Pancreas (tissue), 10 donors: ENCODE measurements at regions not wholly inside any gene's neighbourhood (a gene's known extent, or its start where the extent isn't known, plus 50 kb on each side); places are given as distances from the start of the nearest gene placed in this dataset.
"Not testable (repeated sequence)": the region's sequence is repeated elsewhere in the genome, so short reads cannot be mapped to it uniquely, and the experiment has no call there.

Source experiments
- ATAC-seq, 4 donors: fragments of 200-7000 bp; cut with Tn5 transposase; one replicate each; pipeline versions ENCODE4 v1.8.0 to v1.9.1; 2020; ENCODE audit warnings: mild to moderate bottlenecking in 4 of 4, moderate library complexity in 4 of 4
- DNase-seq, 6 donors: peaks; one replicate each; pipeline ENCODE4 v3.0.0-alpha.2; 2020
- FAIRE-seq: peaks from 2 replicates; lab custom pipeline; 2012; peaks lifted over from hg19 to GRCh38; lab: Jason Lieb, UNC
- H3K27ac ChIP-seq, 4 donors: fragments of 200-600 bp; sonication (generic); 1 replicate in 3 of 4; 2 replicates in 1 of 4; pipeline versions ENCODE4 v1.5.0 to v1.8.0; 2020
- H3K27me3 ChIP-seq, 4 donors: fragments of 200-600 bp; one replicate each; pipeline ENCODE4 v1.8.0; 2021
- H3K36me3 ChIP-seq, 3 donors: fragments of 200-600 bp; sonication (generic) in 1 of 3; one replicate each; pipeline versions ENCODE4 v1.5.0 to v1.8.0; 2020 to 2021
- H3K4me1 ChIP-seq, 3 donors: fragments of 200-600 bp; one replicate each; pipeline ENCODE4 v1.8.0; 2021
- H3K4me3 ChIP-seq, 4 donors: fragments of 200-600 bp; sonication (generic) in 2 of 4; one replicate each; pipeline versions ENCODE4 v1.5.0 to v1.8.0; 2020 to 2021
- H3K9me3 ChIP-seq, 4 donors: fragments of 200-600 bp; one replicate each; pipeline ENCODE4 v1.8.0; 2021
- WGBS, 2 donors: extraction: QIAGEN DNeasy Blood & Tissue Kit; methylation state at CpG; one replicate each; pipeline ENCODE4 v1.1.7; 2013; 5-methylcytosine and 5-hydroxymethylcytosine counted together
- intact Hi-C, 3 donors: fragments of 100-400 bp; cut with DNase I; formaldehyde crosslinking; loops; one replicate each; pipeline versions ENCODE4 v1.11.1 to v1.14.2; 2022
- TF ChIP-seq, protein P1 (sequence below), 4 donors: fragments of 200-600 bp; sonication (generic) in 3 of 4; IDR thresholded peaks; one replicate each; pipeline versions ENCODE4 v1.5.0 to v1.8.0; 2021; ENCODE audit warnings: antibody characterized with exemption in 4 of 4
- donor health status: healthy with polysubstance abuse.
- donor health status: DM: no; HTN: no; CAD: no; lungs with moderate emphysema.
- donor health status: DM: no; HTN: no; CAD: no.
- donor health status: control.
- donor health status: control.
- donor health status: Bipolar disorder and iron deficiency.
- donor health status: DM: yes; HTN: yes; CAD: no.
- donor health status: DM: no; HTN: no; CAD: no.
- donor health status: DM: no; HTN: no; CAD: no.
- donor health status: DM: yes; HTN: yes; CAD: no.

DNA sequence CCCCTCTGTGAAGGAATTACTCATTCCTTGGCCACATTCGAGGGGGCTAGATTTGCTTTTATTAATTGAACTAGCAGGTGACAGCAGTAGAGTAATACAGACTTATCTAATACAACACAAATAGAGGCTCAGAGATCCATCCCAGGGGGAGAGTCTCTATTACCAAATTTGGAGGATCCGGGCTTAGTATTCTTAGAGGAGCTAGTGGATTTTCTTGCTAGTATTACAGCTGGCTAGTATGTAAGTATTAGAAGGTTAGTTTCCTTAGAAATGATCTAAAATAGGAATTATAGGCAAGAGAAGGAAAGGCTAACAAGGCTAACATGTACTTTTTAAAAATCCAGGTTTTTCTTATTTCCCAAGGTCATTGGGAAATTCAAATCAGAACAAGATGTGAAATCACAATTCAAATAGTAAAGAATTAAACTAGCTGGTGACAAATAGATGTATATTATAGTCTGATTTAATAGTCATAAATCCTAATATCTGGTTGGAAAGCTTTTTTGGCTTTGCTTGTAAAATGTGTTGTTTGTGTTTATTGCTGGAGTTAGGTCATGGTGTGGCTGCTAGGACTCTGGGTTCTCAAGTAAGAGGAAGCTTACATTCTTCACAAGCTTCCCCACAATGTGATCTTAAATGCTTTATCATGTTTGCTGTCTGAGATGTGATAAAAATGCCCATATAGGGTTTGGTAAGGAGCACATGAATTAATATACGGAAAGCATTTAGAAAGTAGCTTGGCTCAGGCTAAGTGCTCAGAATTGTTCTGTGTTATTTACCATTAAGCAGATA is 160.4 kb upstream of the MPDZ start:
- Histone ChIP-seq H3K9me3 (no peaks in the 10 kb centered on the region), H3K4me3 (no peak overlapping the region), H3K4me1 (no peaks in the 10 kb centered on the region), H3K27ac (no peak overlapping the region), H3K36me3 (no peaks in the 10 kb centered on the region), H3K27me3 (peaks cover 0 to 9% (median 0%) of the 10 kb centered on the region in 4 donors)
- ATAC-seq (no peak), FAIRE-seq (no peak), DNase-seq (no peak)
- 71 to 86% methylated on average over 3 of the region's 3 CpGs for WGBS, 2 donors
- TF ChIP-seq, protein P1, sequence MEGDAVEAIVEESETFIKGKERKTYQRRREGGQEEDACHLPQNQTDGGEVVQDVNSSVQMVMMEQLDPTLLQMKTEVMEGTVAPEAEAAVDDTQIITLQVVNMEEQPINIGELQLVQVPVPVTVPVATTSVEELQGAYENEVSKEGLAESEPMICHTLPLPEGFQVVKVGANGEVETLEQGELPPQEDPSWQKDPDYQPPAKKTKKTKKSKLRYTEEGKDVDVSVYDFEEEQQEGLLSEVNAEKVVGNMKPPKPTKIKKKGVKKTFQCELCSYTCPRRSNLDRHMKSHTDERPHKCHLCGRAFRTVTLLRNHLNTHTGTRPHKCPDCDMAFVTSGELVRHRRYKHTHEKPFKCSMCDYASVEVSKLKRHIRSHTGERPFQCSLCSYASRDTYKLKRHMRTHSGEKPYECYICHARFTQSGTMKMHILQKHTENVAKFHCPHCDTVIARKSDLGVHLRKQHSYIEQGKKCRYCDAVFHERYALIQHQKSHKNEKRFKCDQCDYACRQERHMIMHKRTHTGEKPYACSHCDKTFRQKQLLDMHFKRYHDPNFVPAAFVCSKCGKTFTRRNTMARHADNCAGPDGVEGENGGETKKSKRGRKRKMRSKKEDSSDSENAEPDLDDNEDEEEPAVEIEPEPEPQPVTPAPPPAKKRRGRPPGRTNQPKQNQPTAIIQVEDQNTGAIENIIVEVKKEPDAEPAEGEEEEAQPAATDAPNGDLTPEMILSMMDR (IDR thresholded peaks at IDR 0.05): no peak
- intact Hi-C loops: no loop called here

DNA sequence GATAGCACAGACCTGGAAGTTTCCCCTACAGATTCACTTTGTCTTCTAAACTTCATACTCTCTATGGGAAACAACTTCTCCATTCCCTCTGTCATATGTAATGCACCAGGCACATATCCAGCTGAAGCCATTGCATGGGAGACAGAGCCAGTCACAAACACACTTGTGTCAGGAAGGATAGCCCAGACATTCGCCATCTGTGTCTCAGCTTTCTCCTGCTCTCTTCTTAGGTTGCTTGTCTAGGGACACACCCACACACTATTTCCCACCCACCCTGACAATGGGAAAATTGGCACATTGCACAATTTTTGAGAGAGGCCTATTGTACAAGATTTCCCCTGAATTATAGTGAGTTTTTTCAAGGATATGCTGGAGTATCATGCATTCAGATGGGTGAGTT is 158.4 kb upstream of the MPDZ start:
- H3K9me3 ChIP-seq: no peaks in the 10 kb centered on the region
- DNase-seq (no peak), ATAC-seq (no peak), FAIRE-seq (no peak)
- WGBS, 2 donors: 87 to 89% methylated on average over 1 of the region's 1 CpG
- no peaks in the 10 kb centered on the region for H3K4me1 ChIP-seq
- TF ChIP-seq, protein P1 (IDR thresholded peaks at IDR 0.05): no peak
- H3K4me3 ChIP-seq: no peak overlapping the region
- H3K27ac ChIP-seq: no peak overlapping the region
- intact Hi-C loops: no loop called here
- peaks cover 0 to 3% (median 0%) of the 10 kb centered on the region in 4 donors for H3K27me3 ChIP-seq
- no peaks in the 10 kb centered on the region for H3K36me3 ChIP-seq

DNA sequence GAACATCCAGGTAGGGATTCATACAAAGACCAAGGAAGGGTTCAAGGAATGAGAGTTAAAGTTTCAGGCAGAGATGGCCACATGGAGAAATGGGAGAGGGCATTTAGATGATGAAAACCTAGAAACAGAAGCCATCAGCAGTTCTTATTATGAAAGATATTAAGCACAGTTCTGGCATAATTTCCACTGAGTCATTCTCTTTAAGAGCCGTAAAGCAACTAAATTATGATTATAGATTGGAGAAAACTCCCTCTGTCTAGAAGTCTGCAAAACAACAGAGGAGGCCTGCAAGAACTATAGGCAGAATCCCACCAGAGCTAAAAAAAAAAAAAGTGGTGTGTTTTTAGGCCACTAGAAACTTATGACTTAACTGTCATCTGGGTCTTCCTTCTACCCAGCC is 157.1 kb upstream of the MPDZ start:
- Histone ChIP-seq H3K9me3 (no peaks in the 10 kb centered on the region), H3K4me3 (no peak overlapping the region), H3K27ac (no peak overlapping the region), H3K36me3 (no peaks in the 10 kb centered on the region), H3K27me3 (peaks cover 0 to under 1% (median 0%) of the 10 kb centered on the region in 4 donors), H3K4me1 (no peaks in the 10 kb centered on the region)
- intact Hi-C loops: no loop called here
- DNase-seq: no peak
- TF ChIP-seq, protein P1 (IDR thresholded peaks at IDR 0.05): no peak
- ATAC-seq: no peak
- no peak for FAIRE-seq
- 89 to 94% methylated on average over 1 of the region's 1 CpG for WGBS, 2 donors

DNA sequence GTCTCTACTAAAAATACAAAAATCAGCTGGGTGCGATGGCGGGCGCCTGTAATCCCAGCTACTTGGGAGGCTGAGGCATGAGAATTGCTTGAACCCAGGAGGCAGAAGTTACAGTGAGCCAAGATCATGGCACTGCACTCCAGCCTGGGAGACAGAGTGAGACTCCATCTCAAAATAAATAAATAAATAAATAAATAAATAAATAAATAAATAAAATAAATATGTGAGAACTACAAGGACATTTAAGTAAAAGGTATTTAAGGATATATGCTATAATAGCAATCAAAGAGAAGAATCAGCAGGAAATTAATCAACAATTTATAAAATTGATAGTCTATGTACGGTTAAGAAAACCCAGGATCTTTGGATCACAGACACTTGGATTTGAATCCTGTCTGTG is 154.0 kb upstream of the MPDZ start:
- not testable (repeated sequence) for H3K9me3 ChIP-seq, H3K27me3 ChIP-seq, ATAC-seq, H3K27ac ChIP-seq, FAIRE-seq, H3K4me1 ChIP-seq, DNase-seq, H3K36me3 ChIP-seq, H3K4me3 ChIP-seq
- 91 to 96% methylated on average over 4 of the region's 4 CpGs for WGBS, 2 donors
- intact Hi-C loops: loop anchor here in 1 of 3 donors (5.0 kb wide), 1 partner anchor 919 kb away; no protein-coding TSS in a partner anchor

DNA sequence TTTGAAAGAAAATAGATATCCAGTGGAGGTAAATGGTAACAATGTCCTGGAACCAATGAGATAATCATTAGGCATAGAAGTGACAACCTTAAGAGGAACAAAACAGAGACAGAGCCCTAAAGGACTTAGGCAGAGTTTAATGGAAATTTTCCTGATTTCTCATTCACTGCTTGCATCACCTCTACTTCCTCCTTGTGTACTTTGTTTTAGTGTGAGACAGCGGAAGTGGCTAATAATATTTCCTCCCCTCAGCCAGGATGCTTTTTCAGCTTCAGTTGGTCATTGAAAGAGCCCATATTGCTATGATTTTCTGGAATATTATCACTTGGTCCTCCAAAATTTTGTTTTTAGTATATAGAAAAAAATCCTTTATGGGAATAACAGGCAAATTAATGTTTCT is 153.4 kb upstream of the MPDZ start:
- DNase-seq: no peak
- no peak for ATAC-seq
- 63 to 87% methylated on average over 1 of the region's 1 CpG for WGBS, 2 donors
- H3K36me3 ChIP-seq: no peaks in the 10 kb centered on the region
- no peaks in the 10 kb centered on the region for H3K4me1 ChIP-seq
- no peak overlapping the region for H3K4me3 ChIP-seq
- TF ChIP-seq, protein P1 (IDR thresholded peaks at IDR 0.05): no peak
- H3K9me3 ChIP-seq: no peaks in the 10 kb centered on the region
- no peak overlapping the region for H3K27ac ChIP-seq
- H3K27me3 ChIP-seq: peaks cover 0 to 7% (median 2%) of the 10 kb centered on the region in 4 donors
- intact Hi-C loops: loop anchor here in 1 of 3 donors (5.0 kb wide), 1 partner anchor 919 kb away; no protein-coding TSS in a partner anchor
- no peak for FAIRE-seq
